SKM-1 treated with dmso at 0.1 percent for 144 hours (cell line): ENCODE measurements at regions not wholly inside any gene's neighbourhood (a gene's known extent, or its start where the extent isn't known, plus 50 kb on each side); places are given as distances from the start of the nearest gene placed in this dataset.

Source experiments
- DNase-seq: peaks from one replicate; lab custom pipeline; 2025; ENCODE audit not compliant: unreplicated experiment; lab: John Stamatoyannopoulos, UW

DNA sequence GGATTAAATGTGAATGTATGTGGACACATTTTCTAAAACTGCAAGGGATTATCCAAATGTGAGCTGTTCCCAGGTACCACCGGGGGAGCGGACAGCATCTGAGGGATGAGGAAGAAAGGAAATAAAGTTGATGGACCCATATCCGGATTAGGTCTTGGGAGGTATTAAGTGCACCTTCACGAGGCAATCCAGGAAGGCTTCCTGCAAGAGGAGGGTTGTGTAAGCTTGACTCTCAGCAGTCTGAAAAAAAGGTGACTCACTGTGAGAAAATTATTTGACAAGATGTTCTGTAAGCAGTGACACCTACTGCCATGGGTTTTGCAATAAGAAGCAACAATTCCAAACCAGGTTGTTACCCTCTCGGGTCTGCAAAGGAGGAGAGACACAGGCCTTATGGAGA is 55.0 kb upstream of the LRFN2 start:
- DNase-seq = no peak

DNA sequence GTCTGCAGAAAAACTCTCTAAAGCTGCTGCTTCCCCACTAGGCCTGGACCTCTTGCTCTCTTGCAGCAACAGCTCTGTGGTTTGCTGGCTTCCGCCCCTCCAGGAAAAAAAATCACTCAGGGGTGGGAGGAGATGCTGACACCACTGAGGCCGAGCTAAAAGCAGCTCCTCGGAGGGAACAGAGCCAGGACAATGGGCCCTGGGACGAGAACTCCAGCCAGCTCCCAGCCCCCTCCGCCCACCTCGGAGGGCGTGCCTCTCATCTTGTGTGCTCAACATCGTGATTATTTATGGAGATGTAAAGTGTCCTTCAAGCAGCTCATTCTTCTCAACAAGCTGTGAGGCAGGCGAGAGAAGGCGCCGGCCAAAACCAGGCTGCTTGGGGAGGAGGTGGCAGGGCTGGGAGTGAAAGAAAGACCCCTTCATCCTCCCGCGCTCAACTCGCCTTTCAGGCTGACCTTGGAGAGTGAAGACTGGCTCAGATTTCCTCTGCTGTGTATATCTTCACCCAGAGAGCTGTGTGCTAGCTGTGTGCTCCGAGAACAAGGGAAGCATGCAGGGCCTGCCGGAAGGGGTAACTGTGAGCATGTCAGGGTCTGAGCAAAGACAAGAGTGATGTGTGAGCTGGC is 53.5 kb upstream of the LRFN2 start:
- DNase-seq = peak; percentile 49
